Caco-2 (cell line): ENCODE measurements at regions not wholly inside any gene's neighbourhood (a gene's known extent, or its start where the extent isn't known, plus 50 kb on each side); places are given as distances from the start of the nearest gene placed in this dataset.

Source experiments
- BruUV-seq: library from RNA; stranded (reverse); fragments of 400-500 nt; replicated peaks from 2 replicates; lab custom pipeline; 2021; lab: Mats Ljungman, UMichigan
- CTCF ChIA-PET: fragments of 300-600 bp; sonication (Branson Sonifier 250); formaldehyde crosslinking; loops from one replicate; lab custom pipeline; 2022; ENCODE audit warnings: antibody characterized with exemption; lab: Charles Lee
- POLR2A ChIA-PET: fragments of 300-600 bp; sonication (Branson Sonifier 250); formaldehyde crosslinking; loops from one replicate; lab custom pipeline; 2022; ENCODE audit warnings: antibody characterized with exemption; lab: Charles Lee
- DNase-seq, 2 experiments: peaks; one replicate each; pipeline versions ENCODE4 v3.0.0 to v3.0.0-alpha.2; 2020 to 2022
- H3K27me3 ChIP-seq: replicated peaks from 2 replicates; pipeline ENCODE4 v1.6.0; 2011; ENCODE audit warnings: low read length; ENCODE audit not compliant: control insufficient read depth, insufficient read depth
- H3K36me3 ChIP-seq: 2 replicates; pipeline ENCODE4 v1.5.1; 2011; ENCODE audit warnings: low read length; ENCODE audit not compliant: control insufficient read depth, insufficient read depth
- H3K4me1 ChIP-seq: fragments of 250-450 bp; sonication (Bioruptor Pico); 2 replicates; pipeline ENCODE4 v1.5.1; 2020; ENCODE audit warnings: mild to moderate bottlenecking
- H3K4me3 ChIP-seq: 2 replicates; pipeline ENCODE4 v1.5.1; 2011; ENCODE audit warnings: low read depth, mild to moderate bottlenecking, control low read depth, low read length
- H3K9me3 ChIP-seq: fragments of 250-450 bp; sonication (Bioruptor Pico); 2 replicates; pipeline ENCODE4 v1.5.1; 2020; ENCODE audit warnings: mild to moderate bottlenecking, moderate library complexity
- H3K27ac Mint-ChIP-seq: one replicate; pipeline ENCODE4 v1.8.0; 2022; ENCODE audit warnings: mixed read lengths; ENCODE audit not compliant: unreplicated experiment
- H3K27me3 Mint-ChIP-seq: one replicate; pipeline ENCODE4 v1.8.0; 2022; ENCODE audit warnings: mixed read lengths; ENCODE audit not compliant: insufficient read depth, unreplicated experiment
- H3K36me3 Mint-ChIP-seq: one replicate; pipeline ENCODE4 v1.8.0; 2022; ENCODE audit warnings: mild to moderate bottlenecking, mixed read lengths; ENCODE audit not compliant: insufficient read depth, unreplicated experiment
- H3K4me1 Mint-ChIP-seq: one replicate; pipeline ENCODE4 v1.8.0; 2022; ENCODE audit warnings: low read depth, mixed read lengths; ENCODE audit not compliant: unreplicated experiment
- H3K4me3 Mint-ChIP-seq: one replicate; pipeline ENCODE4 v1.8.0; 2022; ENCODE audit warnings: mild to moderate bottlenecking, moderate library complexity, mixed read lengths; ENCODE audit not compliant: unreplicated experiment
- H3K9me3 Mint-ChIP-seq: one replicate; pipeline ENCODE4 v1.8.0; 2022; ENCODE audit warnings: mixed read lengths; ENCODE audit not compliant: unreplicated experiment
- intact Hi-C: fragments of 100-400 bp; cut with micrococcal nuclease; formaldehyde crosslinking; loops from one replicate; pipeline ENCODE4 v1.10.0; 2022; ENCODE audit not compliant: unreplicated experiment
- TF ChIP-seq, protein P1 (sequence below), 2 experiments: fragments of 200-600 bp in 1 of 2; IDR thresholded peaks; 1 replicate in 1 of 2; 2 replicates in 1 of 2; pipeline versions ENCODE4 v1.5.1 to v1.8.0; 2011 to 2022; ENCODE audit warnings: antibody characterized with exemption in 1 of 2, control low read depth in 1 of 2, inconsistent platforms in 1 of 2, low read depth in 1 of 2, low read length in 1 of 2, mild to moderate bottlenecking in 1 of 2, moderate library complexity in 1 of 2; ENCODE audit not compliant: insufficient read depth in 1 of 2, severe bottlenecking in 1 of 2, unreplicated experiment in 1 of 2

GRCh38 chr4:52273885-52274284 is 222.8 kb downstream of the SPATA18 start:
- Mint-ChIP-seq H3K9me3 (peaks cover 12% of the 10 kb centered on the region), H3K4me3 (no peak overlapping the region), H3K4me1 (no peaks in the 10 kb centered on the region), H3K36me3 (no peaks in the 10 kb centered on the region), H3K27ac (no peak overlapping the region), H3K27me3 (peaks cover 3% of the 10 kb centered on the region)
- no TSS peak for BruUV-seq
- Histone ChIP-seq H3K9me3 (peaks cover 2% of the 10 kb centered on the region; the same call in 1 of the 2 replicates), H3K36me3 (no peaks in the 10 kb centered on the region), H3K4me1 (no peaks in the 10 kb centered on the region), H3K4me3 (no peak overlapping the region), H3K27me3 (no peaks in the 10 kb centered on the region)
- POLR2A ChIA-PET, result no interaction called here
- no peak for DNase-seq
- TF ChIP-seq, protein P1, sequence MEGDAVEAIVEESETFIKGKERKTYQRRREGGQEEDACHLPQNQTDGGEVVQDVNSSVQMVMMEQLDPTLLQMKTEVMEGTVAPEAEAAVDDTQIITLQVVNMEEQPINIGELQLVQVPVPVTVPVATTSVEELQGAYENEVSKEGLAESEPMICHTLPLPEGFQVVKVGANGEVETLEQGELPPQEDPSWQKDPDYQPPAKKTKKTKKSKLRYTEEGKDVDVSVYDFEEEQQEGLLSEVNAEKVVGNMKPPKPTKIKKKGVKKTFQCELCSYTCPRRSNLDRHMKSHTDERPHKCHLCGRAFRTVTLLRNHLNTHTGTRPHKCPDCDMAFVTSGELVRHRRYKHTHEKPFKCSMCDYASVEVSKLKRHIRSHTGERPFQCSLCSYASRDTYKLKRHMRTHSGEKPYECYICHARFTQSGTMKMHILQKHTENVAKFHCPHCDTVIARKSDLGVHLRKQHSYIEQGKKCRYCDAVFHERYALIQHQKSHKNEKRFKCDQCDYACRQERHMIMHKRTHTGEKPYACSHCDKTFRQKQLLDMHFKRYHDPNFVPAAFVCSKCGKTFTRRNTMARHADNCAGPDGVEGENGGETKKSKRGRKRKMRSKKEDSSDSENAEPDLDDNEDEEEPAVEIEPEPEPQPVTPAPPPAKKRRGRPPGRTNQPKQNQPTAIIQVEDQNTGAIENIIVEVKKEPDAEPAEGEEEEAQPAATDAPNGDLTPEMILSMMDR (IDR thresholded peaks at IDR 0.05; ENCODE audit: insufficient read depth in 1 of 2, low read depth in 1 of 2, low read length in 1 of 2, severe bottlenecking in 1 of 2, unreplicated experiment in 1 of 2), result no peak
- intact Hi-C loops, result no loop called here
- CTCF ChIA-PET, result no interaction called here

DNA sequence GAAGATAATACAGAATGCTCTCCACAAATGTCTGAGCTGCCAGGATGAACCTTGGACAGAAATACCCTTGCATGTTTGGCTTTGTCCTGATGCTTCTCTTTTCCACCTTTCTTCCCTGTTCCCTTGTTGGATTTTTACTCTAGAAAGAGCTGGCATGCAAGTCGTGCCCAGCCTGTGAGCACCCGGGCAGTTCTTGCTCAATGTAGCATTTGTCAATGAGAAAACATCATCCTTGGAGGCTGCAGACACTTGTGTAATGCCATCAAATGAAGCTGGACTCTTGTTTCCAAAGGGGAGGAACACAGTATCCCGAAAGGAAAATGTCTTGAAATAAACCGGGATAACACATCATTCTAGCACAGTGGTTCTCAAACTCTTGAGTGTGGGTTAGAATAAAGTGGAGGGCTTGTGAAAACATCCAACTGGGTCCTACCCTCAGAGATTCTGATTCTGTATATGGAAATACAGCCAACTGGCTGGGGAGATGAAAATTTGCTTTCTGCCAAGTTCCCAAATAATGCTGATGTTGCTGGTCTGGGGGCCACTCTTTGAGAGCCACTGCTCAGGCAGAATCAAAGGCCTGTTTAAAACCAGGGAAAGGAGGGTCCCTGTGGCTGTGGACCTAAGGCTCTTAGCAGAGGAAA is 237.2 kb downstream of the SPATA18 start:
- no peaks in the 10 kb centered on the region for H3K36me3 Mint-ChIP-seq
- no peak overlapping the region for H3K4me3 ChIP-seq
- CTCF ChIA-PET, result no interaction called here
- no peaks in the 10 kb centered on the region for H3K9me3 ChIP-seq
- POLR2A ChIA-PET, result no interaction called here
- TF ChIP-seq, protein P1 (IDR thresholded peaks at IDR 0.05; ENCODE audit: insufficient read depth in 1 of 2, low read depth in 1 of 2, low read length in 1 of 2, severe bottlenecking in 1 of 2, unreplicated experiment in 1 of 2), result no peak
- no peaks in the 10 kb centered on the region for H3K36me3 ChIP-seq
- no TSS peak for BruUV-seq
- H3K4me1 ChIP-seq, result no peaks in the 10 kb centered on the region
- intact Hi-C loops, result no loop called here
- no peak overlapping the region for H3K4me3 Mint-ChIP-seq
- no peaks in the 10 kb centered on the region for H3K27me3 ChIP-seq
- no peak for DNase-seq
- H3K4me1 Mint-ChIP-seq, result no peaks in the 10 kb centered on the region
- H3K27ac Mint-ChIP-seq, result no peak overlapping the region
- peaks cover 3% of the 10 kb centered on the region for H3K27me3 Mint-ChIP-seq
- H3K9me3 Mint-ChIP-seq, result no peaks in the 10 kb centered on the region

DNA sequence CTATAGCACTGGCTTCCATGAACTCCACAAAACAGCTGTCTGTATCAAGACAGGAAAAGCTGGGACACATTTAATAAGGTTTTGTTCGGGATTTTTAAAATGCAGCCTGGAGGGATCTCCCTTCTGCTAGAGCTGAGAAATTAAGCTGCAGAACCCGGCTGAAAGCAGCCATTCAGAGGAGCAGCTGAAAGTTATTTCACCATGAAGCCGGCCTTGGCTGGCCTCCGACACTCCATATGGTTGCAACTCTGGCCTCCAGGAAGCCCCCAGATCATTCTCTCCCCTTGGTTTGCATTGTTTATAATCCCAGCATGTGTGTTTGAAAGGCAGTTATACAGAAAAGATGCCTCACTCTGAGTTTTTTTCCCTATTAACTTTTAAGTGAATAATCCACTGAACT is 239.4 kb downstream of the SPATA18 start:
- no peaks in the 10 kb centered on the region for H3K9me3 ChIP-seq
- Mint-ChIP-seq H3K9me3 (no peaks in the 10 kb centered on the region), H3K27me3 (peaks cover 3% of the 10 kb centered on the region), H3K4me1 (no peaks in the 10 kb centered on the region), H3K27ac (no peak overlapping the region), H3K4me3 (no peak overlapping the region), H3K36me3 (no peaks in the 10 kb centered on the region)
- H3K4me3 ChIP-seq, result no peak overlapping the region
- TF ChIP-seq, protein P1 (IDR thresholded peaks at IDR 0.05; ENCODE audit: insufficient read depth in 1 of 2, low read depth in 1 of 2, low read length in 1 of 2, severe bottlenecking in 1 of 2, unreplicated experiment in 1 of 2), result no peak
- ChIA-PET POLR2A (no interaction called here), CTCF (no interaction called here)
- H3K27me3 ChIP-seq, result no peaks in the 10 kb centered on the region
- H3K36me3 ChIP-seq, result no peaks in the 10 kb centered on the region
- no TSS peak for BruUV-seq
- no peaks in the 10 kb centered on the region for H3K4me1 ChIP-seq
- intact Hi-C loops, result no loop called here
- no peak for DNase-seq
